Mucosa of descending colon (tissue), 3 donors: ENCODE measurements at regions not wholly inside any gene's neighbourhood (a gene's known extent, or its start where the extent isn't known, plus 50 kb on each side); places are given as distances from the start of the nearest gene placed in this dataset.
A peak's percentile ranks its signal among the peaks of the same experiment; 100 is the strongest.

Experiments
- ATAC-seq: fragments of 200-7000 bp; cut with Tn5 transposase; one replicate; pipeline ENCODE4 v1.9.1; 2020; ENCODE audit warnings: mild to moderate bottlenecking, moderate library complexity
- DNase-seq, 3 donors: peaks; one replicate each; pipeline ENCODE4 v3.0.0-alpha.2; 2020
- H3K36me3 ChIP-seq: fragments of 200-600 bp; one replicate; pipeline ENCODE4 v1.8.0; 2021; ENCODE audit warnings: low read depth, mild to moderate bottlenecking
- H3K4me1 ChIP-seq: fragments of 200-600 bp; one replicate; pipeline ENCODE4 v1.8.0; 2021; ENCODE audit warnings: low read depth, mild to moderate bottlenecking
- H3K4me3 ChIP-seq: fragments of 200-600 bp; one replicate; pipeline ENCODE4 v1.8.0; 2021; ENCODE audit warnings: mild to moderate bottlenecking
- H3K9me3 ChIP-seq: fragments of 200-600 bp; one replicate; pipeline ENCODE4 v1.8.0; 2021; ENCODE audit warnings: mild to moderate bottlenecking
- intact Hi-C, 2 donors: fragments of 100-400 bp; cut with DNase I in 1 of 2; cut with micrococcal nuclease in 1 of 2; formaldehyde crosslinking; loops; one replicate each; pipeline versions ENCODE4 v1.11.0 to v1.11.1; 2022; cut with DNase I, micrococcal nuclease
- TF ChIP-seq, protein P1 (sequence below): fragments of 200-600 bp; IDR thresholded peaks from one replicate; pipeline ENCODE4 v1.8.0; 2022; ENCODE audit warnings: antibody characterized with exemption, mild to moderate bottlenecking
- donor health status: DM: no; HTN: no; CAD: no; lungs with moderate emphysema.
- donor health status: DM: no; HTN: no; CAD: no.
- donor health status: DM: no; HTN: yes; CAD: no.

DNA sequence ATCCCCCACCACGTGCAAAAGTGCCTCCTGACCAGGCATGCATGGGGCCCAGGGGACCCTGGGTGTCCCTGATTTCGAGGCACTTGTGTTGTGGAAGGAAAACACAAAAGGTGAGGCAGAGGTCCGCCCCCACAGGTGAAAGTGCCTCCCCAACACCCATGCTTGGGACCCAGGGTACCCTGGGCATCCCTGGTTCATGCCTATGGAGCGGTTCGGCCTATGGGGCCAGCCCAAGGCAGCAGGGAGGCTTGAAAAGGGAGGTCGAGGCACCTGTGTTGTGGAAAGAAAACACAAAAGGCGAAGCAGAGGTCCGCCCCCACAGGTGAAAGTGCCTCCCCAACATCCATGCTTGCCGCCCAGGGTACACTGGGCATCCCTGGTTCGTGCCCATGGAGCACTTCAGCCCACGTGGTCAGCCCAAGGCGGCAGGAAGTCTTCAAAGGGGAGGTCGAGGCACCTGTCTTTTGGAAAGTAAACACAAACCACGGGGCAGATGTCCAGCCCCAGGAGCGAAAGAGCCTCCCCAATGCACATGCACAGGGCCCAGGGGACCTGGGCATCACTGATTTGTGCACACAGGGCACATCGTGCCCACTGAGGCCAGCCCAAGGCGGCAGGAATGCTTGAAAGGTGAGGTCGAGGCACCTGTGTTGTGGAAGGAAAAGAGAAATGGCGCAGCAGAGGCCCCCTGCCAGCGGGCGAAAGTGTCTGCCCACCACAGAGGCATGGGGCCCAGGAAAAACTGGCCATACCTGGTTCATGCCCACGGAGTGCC is 375.5 kb downstream of the ALG10 start:
- TF ChIP-seq, protein P1, sequence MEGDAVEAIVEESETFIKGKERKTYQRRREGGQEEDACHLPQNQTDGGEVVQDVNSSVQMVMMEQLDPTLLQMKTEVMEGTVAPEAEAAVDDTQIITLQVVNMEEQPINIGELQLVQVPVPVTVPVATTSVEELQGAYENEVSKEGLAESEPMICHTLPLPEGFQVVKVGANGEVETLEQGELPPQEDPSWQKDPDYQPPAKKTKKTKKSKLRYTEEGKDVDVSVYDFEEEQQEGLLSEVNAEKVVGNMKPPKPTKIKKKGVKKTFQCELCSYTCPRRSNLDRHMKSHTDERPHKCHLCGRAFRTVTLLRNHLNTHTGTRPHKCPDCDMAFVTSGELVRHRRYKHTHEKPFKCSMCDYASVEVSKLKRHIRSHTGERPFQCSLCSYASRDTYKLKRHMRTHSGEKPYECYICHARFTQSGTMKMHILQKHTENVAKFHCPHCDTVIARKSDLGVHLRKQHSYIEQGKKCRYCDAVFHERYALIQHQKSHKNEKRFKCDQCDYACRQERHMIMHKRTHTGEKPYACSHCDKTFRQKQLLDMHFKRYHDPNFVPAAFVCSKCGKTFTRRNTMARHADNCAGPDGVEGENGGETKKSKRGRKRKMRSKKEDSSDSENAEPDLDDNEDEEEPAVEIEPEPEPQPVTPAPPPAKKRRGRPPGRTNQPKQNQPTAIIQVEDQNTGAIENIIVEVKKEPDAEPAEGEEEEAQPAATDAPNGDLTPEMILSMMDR, result no peak

DNA sequence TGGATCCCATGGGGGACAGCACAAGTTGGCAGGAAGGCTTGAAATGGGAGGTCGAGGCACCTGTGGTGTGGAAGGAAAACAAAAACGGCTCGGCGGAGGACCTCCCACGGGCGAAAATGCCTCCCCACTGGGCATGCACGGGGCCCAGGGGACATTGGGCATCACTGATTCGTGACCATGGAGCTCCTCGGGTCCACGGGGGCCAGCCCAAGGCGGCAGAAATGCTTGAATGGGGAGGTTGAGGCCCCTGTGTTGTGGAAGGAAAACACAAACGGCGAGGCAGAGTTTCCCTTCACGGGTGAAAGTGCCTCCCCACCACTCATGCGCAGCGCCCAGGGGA is 376.0 kb downstream of the ALG10 start:
- no peaks in the 10 kb centered on the region for H3K36me3 ChIP-seq
- peaks cover 100% of the 10 kb centered on the region for H3K9me3 ChIP-seq
- intact Hi-C loops, result no loop called here
- DNase-seq (peak in 1 of 3 donors; percentile 17), ATAC-seq (no peak)
- TF ChIP-seq, protein P1, result no peak
- no peak overlapping the region for H3K4me3 ChIP-seq
- no peaks in the 10 kb centered on the region for H3K4me1 ChIP-seq

More for the DNA sequence above, 375.5 kb downstream of the ALG10 start:
- no peaks in the 10 kb centered on the region for H3K36me3 ChIP-seq
- H3K4me3 ChIP-seq, result no peak overlapping the region
- peak in 2 of 3 donors; percentile 7 to 15 for DNase-seq
- no peak for ATAC-seq
- no peaks in the 10 kb centered on the region for H3K4me1 ChIP-seq
- H3K9me3 ChIP-seq, result peaks cover 100% of the 10 kb centered on the region
- intact Hi-C loops, result no loop called here

DNA sequence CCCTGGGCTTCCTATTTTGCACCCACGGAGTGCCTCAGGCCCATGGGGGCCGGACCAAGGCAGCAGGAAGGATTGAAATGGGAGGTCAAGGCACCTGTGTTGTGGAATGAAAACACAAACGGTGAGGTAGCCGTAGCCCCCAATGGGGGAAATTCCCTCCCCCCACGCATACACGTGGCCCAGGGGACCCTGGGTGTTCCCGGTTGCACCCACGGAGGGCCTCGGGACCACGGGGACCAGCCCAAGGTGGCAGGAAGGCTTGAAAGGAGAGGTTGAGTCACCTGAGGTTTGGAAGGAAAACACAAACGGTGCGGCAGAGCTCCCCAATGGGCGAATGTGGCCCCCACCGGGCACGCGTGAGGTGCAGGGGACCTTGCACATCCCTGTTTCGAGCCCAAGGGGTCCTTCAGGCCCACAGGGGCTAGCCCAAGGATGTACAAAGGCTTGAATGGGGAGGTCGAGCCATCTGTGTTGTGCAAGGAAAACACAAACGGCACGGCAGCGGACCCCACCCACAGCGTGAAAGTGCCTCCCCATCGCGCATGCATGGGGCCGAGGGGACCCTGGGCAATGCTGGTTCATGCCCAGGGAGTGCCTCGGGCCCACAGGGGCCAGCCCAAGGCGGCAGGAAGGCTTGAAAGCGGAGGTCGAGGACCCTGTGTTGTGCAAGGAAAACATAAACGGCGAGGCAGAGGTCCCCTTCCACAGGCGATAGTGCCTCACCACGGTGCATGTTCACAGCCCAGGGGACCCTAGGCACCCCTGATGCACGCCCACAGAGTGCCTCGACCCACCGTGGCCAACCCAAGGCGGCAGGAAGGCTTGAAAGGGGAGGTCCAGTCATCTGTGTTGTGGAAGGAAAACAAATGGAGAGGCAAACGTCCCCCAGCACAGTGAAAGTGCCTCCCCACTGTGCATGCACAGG is 376.7 kb downstream of the ALG10 start:
- Histone ChIP-seq H3K9me3 (peaks cover 100% of the 10 kb centered on the region), H3K4me1 (no peaks in the 10 kb centered on the region), H3K36me3 (no peaks in the 10 kb centered on the region), H3K4me3 (no peak overlapping the region)
- peak in 2 of 3 donors; percentile 3 to 24 for DNase-seq
- ATAC-seq, result no peak
- TF ChIP-seq, protein P1, result no peak
- intact Hi-C loops, result no loop called here

DNA sequence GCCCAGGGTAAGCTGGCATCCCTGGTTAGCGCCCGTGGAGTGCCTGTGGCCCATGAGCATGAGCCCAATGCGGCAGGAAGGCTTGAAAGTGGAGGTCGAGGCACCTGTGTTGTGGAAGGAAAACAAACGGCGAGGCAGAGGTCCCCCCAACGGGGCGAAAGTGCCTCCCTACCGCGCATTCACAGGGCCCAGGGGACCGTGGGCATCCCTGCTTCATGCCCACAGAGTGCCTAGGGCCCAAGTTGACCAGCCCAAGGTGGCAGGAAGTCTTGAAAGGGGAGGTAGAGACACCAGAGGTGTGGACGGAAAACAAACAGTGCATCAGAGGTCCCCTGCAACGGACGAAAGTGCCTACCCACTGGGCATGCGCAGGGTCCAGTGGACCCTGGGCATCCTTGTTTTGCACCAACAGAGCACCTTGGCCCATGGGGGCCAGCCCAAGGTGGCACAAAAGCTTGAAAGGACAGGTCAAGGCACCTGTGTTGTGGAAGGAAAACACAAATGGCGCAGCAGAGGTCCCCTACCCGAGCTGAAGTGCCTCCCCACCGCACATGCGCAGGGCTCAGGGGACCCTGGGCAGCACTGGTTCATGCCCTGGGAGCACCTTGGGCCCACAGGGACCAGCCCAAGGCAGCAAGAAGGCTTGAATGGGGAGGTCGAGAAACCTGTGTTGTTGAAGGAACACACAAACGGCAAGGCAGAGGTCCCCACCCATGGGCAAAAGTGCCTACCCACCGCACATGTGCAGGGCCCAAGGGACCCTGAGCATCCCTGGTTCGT is 377.5 kb downstream of the ALG10 start:
- no peaks in the 10 kb centered on the region for H3K36me3 ChIP-seq
- TF ChIP-seq, protein P1, result no peak
- ATAC-seq (no peak), DNase-seq (peak in 2 of 3 donors; percentile 13 to 27)
- no peaks in the 10 kb centered on the region for H3K4me1 ChIP-seq
- intact Hi-C loops, result no loop called here
- peaks cover 100% of the 10 kb centered on the region for H3K9me3 ChIP-seq
- no peak overlapping the region for H3K4me3 ChIP-seq

DNA sequence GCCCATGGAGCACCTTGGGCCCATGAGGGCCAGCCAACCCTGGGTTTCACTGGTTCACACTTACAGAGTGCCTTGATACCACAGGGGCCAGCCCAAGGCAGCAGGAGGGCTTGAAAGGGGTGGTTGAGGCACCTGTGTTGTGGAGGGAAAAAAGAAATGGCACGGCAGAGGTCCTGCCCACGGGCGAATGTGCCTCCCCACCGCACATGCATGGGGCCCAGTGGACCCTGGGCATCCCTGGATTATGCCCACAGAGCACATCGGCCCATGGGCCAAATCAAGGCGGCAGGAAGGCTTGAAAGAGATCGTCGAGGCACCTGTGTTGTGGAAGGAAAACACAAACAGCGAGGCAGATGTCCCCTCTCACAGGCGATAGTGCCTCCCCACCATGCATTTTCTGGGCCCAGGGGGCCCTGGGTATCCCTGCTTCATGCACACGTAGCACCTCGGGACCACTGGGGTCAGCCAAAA is 378.1 kb downstream of the ALG10 start:
- Histone ChIP-seq H3K4me1 (no peaks in the 10 kb centered on the region), H3K36me3 (no peaks in the 10 kb centered on the region), H3K9me3 (peaks cover 100% of the 10 kb centered on the region), H3K4me3 (no peak overlapping the region)
- peak in 2 of 3 donors; percentile 1 to 13 for DNase-seq
- intact Hi-C loops, result no loop called here
- no peak for ATAC-seq
- TF ChIP-seq, protein P1, result no peak
